ENCODE measurements at regions not wholly inside any gene's neighbourhood (a gene's known extent, or its start where the extent isn't known, plus 50 kb on each side); places are given as distances from the start of the nearest gene placed in this dataset.

DNA sequence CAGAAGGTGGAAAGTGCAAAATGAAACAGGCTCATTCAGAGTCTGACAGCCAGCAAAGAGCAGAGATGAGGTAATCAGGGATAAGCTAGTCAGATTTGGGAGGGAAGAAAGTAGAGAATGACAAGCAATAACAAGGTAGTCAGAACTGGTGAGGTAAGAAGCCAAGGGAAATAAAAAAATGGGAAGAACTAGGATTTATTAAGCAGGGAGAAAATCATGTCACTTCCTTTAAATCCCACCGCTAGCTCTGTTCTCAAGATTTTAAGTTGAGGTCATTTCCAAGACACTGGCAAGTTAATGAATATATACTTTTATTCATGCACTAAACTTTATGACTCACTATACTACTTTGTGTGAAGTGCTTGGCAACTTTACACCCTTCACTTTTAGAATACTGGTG lies 1106.8 kb downstream of the IGSF11 start:
- Histone ChIP-seq H3K9me3 (ENCODE audit: low read depth) (no peaks in the 10 kb centered on the region), H3K4me1 (ENCODE audit: low read depth) (no peaks in the 10 kb centered on the region), H3K36me3 (no peaks in the 10 kb centered on the region), H3K27ac (no peak overlapping the region), H3K4me3 (no peak overlapping the region), H3K27me3 (peaks cover 38% of the 10 kb centered on the region)
- no peak for DNase-seq (ENCODE audit: low read depth in 1 of 2, low spot score in 1 of 2)
- TF ChIP-seq, protein P1, sequence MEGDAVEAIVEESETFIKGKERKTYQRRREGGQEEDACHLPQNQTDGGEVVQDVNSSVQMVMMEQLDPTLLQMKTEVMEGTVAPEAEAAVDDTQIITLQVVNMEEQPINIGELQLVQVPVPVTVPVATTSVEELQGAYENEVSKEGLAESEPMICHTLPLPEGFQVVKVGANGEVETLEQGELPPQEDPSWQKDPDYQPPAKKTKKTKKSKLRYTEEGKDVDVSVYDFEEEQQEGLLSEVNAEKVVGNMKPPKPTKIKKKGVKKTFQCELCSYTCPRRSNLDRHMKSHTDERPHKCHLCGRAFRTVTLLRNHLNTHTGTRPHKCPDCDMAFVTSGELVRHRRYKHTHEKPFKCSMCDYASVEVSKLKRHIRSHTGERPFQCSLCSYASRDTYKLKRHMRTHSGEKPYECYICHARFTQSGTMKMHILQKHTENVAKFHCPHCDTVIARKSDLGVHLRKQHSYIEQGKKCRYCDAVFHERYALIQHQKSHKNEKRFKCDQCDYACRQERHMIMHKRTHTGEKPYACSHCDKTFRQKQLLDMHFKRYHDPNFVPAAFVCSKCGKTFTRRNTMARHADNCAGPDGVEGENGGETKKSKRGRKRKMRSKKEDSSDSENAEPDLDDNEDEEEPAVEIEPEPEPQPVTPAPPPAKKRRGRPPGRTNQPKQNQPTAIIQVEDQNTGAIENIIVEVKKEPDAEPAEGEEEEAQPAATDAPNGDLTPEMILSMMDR (IDR thresholded peaks at IDR 0.05; ENCODE audit: low read depth, low read length): no peak

DNA sequence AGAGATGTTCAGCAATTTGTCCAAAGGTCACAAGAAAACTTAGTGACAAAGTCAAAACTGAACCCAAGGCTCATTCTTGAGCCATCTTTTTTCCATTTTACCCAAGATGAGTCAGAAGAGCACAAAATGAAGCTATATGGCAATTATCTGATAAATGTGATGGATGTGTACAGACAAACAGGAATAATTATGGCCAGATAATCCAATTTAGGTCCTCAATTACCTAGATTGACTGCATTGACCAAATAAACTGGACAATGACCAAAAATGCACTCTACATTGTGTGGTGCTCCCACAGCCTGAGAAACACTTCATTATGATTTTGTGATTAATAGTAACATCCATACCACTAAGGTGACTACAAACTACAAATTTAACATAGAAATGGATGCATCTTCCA lies 1105.8 kb downstream of the IGSF11 start:
- H3K27ac ChIP-seq: no peak overlapping the region
- H3K27me3 ChIP-seq: peaks cover 31% of the 10 kb centered on the region
- H3K4me1 ChIP-seq (ENCODE audit: low read depth): no peaks in the 10 kb centered on the region
- no peak overlapping the region for H3K4me3 ChIP-seq
- H3K36me3 ChIP-seq: no peaks in the 10 kb centered on the region
- DNase-seq (ENCODE audit: low read depth in 1 of 2, low spot score in 1 of 2): no peak
- TF ChIP-seq, protein P1 (IDR thresholded peaks at IDR 0.05; ENCODE audit: low read depth, low read length): no peak
- H3K9me3 ChIP-seq (ENCODE audit: low read depth): no peaks in the 10 kb centered on the region

DNA sequence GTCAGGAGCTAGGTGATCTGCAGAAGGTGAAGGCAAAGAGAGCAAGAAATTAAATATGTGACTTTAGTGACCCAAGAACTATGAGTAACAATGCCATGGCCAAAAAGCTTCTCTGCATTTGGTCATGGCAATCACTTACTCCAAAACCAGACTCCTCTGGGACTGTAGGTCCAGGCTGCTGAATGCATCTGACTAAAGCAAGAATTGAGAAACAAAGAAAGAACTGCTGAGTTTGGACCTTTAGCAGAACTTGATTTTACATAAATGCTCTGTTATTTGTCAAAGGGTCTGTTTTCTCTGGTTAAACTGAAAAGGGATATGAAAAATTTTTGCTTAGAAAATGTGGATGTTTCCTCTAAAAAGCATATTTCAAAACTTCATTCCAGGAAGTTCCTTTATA lies 1102.2 kb downstream of the IGSF11 start:
- Histone ChIP-seq H3K9me3 (ENCODE audit: low read depth) (no peaks in the 10 kb centered on the region), H3K4me3 (no peak overlapping the region), H3K27ac (no peak overlapping the region), H3K4me1 (ENCODE audit: low read depth) (no peaks in the 10 kb centered on the region), H3K27me3 (peaks cover 14% of the 10 kb centered on the region), H3K36me3 (no peaks in the 10 kb centered on the region)
- no peak for DNase-seq (ENCODE audit: low read depth in 1 of 2, low spot score in 1 of 2)
- TF ChIP-seq, protein P1 (IDR thresholded peaks at IDR 0.05; ENCODE audit: low read depth, low read length): no peak

DNA sequence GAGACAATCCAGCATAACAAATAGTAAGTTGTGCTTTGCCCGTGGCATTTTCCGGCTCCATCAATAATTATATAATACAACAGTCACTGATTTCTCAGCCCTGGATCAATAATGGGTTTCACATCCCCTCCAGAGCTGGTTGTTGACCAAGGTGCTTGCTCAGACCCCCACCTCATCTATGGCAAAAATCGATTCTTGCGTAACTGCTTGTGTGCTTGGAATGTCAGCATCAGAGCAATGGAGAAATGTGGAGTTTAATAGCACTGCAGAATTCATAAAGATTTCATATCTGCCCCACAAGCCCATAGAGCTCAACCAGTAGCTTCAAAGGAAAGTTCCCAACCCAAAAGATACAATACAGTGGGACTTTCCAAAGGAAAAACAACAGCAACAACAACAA lies 1098.5 kb downstream of the IGSF11 start:
- H3K27ac ChIP-seq: no peak overlapping the region
- no peaks in the 10 kb centered on the region for H3K9me3 ChIP-seq (ENCODE audit: low read depth)
- no peak for DNase-seq (ENCODE audit: low read depth in 1 of 2, low spot score in 1 of 2)
- no peaks in the 10 kb centered on the region for H3K4me1 ChIP-seq (ENCODE audit: low read depth)
- TF ChIP-seq, protein P1 (IDR thresholded peaks at IDR 0.05; ENCODE audit: low read depth, low read length): no peak
- H3K4me3 ChIP-seq: no peak overlapping the region
- peaks cover 12% of the 10 kb centered on the region for H3K27me3 ChIP-seq
- no peaks in the 10 kb centered on the region for H3K36me3 ChIP-seq

DNA sequence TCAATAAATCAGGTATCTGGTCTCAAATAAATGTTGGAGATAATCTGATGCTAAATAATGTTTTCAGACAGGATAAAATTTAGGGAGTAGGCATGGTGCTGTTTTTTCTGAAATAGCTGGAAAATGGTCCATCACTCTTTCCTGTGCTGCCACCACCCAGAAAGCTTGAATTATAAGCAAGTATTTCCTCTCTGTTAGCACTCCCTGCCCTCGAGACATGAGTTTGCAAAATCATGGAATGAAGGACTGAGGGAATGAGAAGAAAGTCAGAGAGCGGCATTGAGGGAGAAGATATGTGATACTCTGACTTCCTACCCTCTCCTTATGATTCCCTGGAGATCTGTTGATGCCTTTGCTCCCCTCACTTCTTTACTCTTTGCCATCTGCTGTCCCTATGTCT lies 1095.7 kb downstream of the IGSF11 start:
- no peak for DNase-seq (ENCODE audit: low read depth in 1 of 2, low spot score in 1 of 2)
- Histone ChIP-seq H3K36me3 (no peaks in the 10 kb centered on the region), H3K9me3 (ENCODE audit: low read depth) (no peaks in the 10 kb centered on the region), H3K27me3 (peaks cover 4% of the 10 kb centered on the region), H3K4me1 (ENCODE audit: low read depth) (no peaks in the 10 kb centered on the region), H3K27ac (no peak overlapping the region), H3K4me3 (no peak overlapping the region)
- TF ChIP-seq, protein P1 (IDR thresholded peaks at IDR 0.05; ENCODE audit: low read depth, low read length): no peak

All from cardiac muscle cell (in vitro differentiated cells and primary cell).